Activated T-helper 2 cell treated with anti-CD3 and anti-CD28 coated beads, Interferon-gamma antibody, Interleukin-2, Interleukin-4, amounts not matched to agents 10 μg/mL and 5 μg/mL and 100 μg/mL, durations not matched to agents 14 hours and 24 hours and 36 hours (primary cell): ENCODE measurements at regions not wholly inside any gene's neighbourhood (a gene's known extent, or its start where the extent isn't known, plus 50 kb on each side); places are given as distances from the start of the nearest gene placed in this dataset.

Source experiments
- DNase-seq: peaks from one replicate; pipeline ENCODE4 v3.0.0; 2021; ENCODE audit warnings: low spot score
- H3K27ac Mint-ChIP-seq: one replicate; pipeline ENCODE4 v1.8.0; 2021; ENCODE audit warnings: mixed read lengths
- H3K27me3 Mint-ChIP-seq: one replicate; pipeline ENCODE4 v1.8.0; 2021; ENCODE audit warnings: low read depth, mixed read lengths
- H3K36me3 Mint-ChIP-seq: one replicate; pipeline ENCODE4 v1.8.0; 2021; ENCODE audit warnings: low read depth, mixed read lengths
- H3K4me1 Mint-ChIP-seq: one replicate; pipeline ENCODE4 v1.8.0; 2021; ENCODE audit warnings: low read depth, mixed read lengths
- H3K4me3 Mint-ChIP-seq: one replicate; pipeline ENCODE4 v1.8.0; 2021; ENCODE audit warnings: low read depth, mild to moderate bottlenecking, moderate library complexity, mixed read lengths
- H3K9me3 Mint-ChIP-seq: one replicate; pipeline ENCODE4 v1.8.0; 2021; ENCODE audit warnings: mixed read lengths
- intact Hi-C: fragments of 100-400 bp; cut with micrococcal nuclease; formaldehyde crosslinking; loops from one replicate; pipeline ENCODE4 v1.15.1; 2023

- Mint-ChIP-seq H3K27me3 (no peaks in the 10 kb centered on the region), H3K9me3 (peaks cover 4% of the 10 kb centered on the region), H3K36me3 (no peaks in the 10 kb centered on the region), H3K4me3 (no peak overlapping the region), H3K4me1 (no peaks in the 10 kb centered on the region), H3K27ac (no peak overlapping the region)
- no peak for DNase-seq
- intact Hi-C loops: no loop called here
Measured at GRCh38 chr12:125454291-125454690, 389.1 kb downstream of the AACS start.

- Mint-ChIP-seq H3K36me3 (no peaks in the 10 kb centered on the region), H3K4me1 (no peaks in the 10 kb centered on the region), H3K4me3 (no peak overlapping the region), H3K27ac (no peak overlapping the region), H3K9me3 (no peaks in the 10 kb centered on the region), H3K27me3 (no peaks in the 10 kb centered on the region)
- intact Hi-C loops: no loop called here
- no peak for DNase-seq
Measured at GRCh38 chr12:125454786-125455480, 389.7 kb downstream of the AACS start.

GRCh38 chr12:125455556-125455955, 390.3 kb downstream of the AACS start:
- no peak for DNase-seq
- Mint-ChIP-seq H3K36me3 (no peaks in the 10 kb centered on the region), H3K9me3 (no peaks in the 10 kb centered on the region), H3K27me3 (no peaks in the 10 kb centered on the region), H3K27ac (no peak overlapping the region), H3K4me3 (no peak overlapping the region), H3K4me1 (no peaks in the 10 kb centered on the region)
- intact Hi-C loops: no loop called here

- intact Hi-C loops: no loop called here
- Mint-ChIP-seq H3K9me3 (no peaks in the 10 kb centered on the region), H3K36me3 (no peaks in the 10 kb centered on the region), H3K27ac (no peak overlapping the region), H3K4me1 (no peaks in the 10 kb centered on the region), H3K27me3 (no peaks in the 10 kb centered on the region), H3K4me3 (no peak overlapping the region)
- DNase-seq: no peak
Measured at GRCh38 chr12:125458552-125459268, 393.5 kb downstream of the AACS start.

- Mint-ChIP-seq H3K9me3 (no peaks in the 10 kb centered on the region), H3K4me1 (no peaks in the 10 kb centered on the region), H3K27me3 (no peaks in the 10 kb centered on the region), H3K4me3 (no peak overlapping the region), H3K36me3 (no peaks in the 10 kb centered on the region), H3K27ac (no peak overlapping the region)
- intact Hi-C loops: no loop called here
- no peak for DNase-seq
Measured at GRCh38 chr12:125461831-125462230, 396.6 kb downstream of the AACS start.

- H3K36me3 Mint-ChIP-seq: no peaks in the 10 kb centered on the region
- H3K4me1 Mint-ChIP-seq: no peaks in the 10 kb centered on the region
- H3K4me3 Mint-ChIP-seq: no peak overlapping the region
- intact Hi-C loops: no loop called here
- H3K27me3 Mint-ChIP-seq: no peaks in the 10 kb centered on the region
- DNase-seq: no peak
- H3K27ac Mint-ChIP-seq: no peak overlapping the region
- no peaks in the 10 kb centered on the region for H3K9me3 Mint-ChIP-seq
Measured at GRCh38 chr12:125463386-125463785, 398.2 kb downstream of the AACS start.

- DNase-seq: no peak
- intact Hi-C loops: no loop called here
- no peaks in the 10 kb centered on the region for H3K9me3 Mint-ChIP-seq
- H3K27me3 Mint-ChIP-seq: no peaks in the 10 kb centered on the region
- no peak overlapping the region for H3K4me3 Mint-ChIP-seq
- H3K4me1 Mint-ChIP-seq: no peaks in the 10 kb centered on the region
- H3K36me3 Mint-ChIP-seq: no peaks in the 10 kb centered on the region
- H3K27ac Mint-ChIP-seq: no peak overlapping the region
Measured at GRCh38 chr12:125467363-125467762, 402.1 kb downstream of the AACS start.

GRCh38 chr12:125469683-125470082, 404.4 kb downstream of the AACS start:
- Mint-ChIP-seq H3K36me3 (no peaks in the 10 kb centered on the region), H3K4me3 (no peak overlapping the region), H3K9me3 (no peaks in the 10 kb centered on the region), H3K27me3 (no peaks in the 10 kb centered on the region), H3K4me1 (no peaks in the 10 kb centered on the region), H3K27ac (no peak overlapping the region)
- intact Hi-C loops: no loop called here
- DNase-seq: no peak

GRCh38 chr12:125470838-125471783, 405.9 kb downstream of the AACS start:
- H3K27me3 Mint-ChIP-seq: no peaks in the 10 kb centered on the region
- no peaks in the 10 kb centered on the region for H3K36me3 Mint-ChIP-seq
- H3K27ac Mint-ChIP-seq: no peak overlapping the region
- H3K9me3 Mint-ChIP-seq: no peaks in the 10 kb centered on the region
- H3K4me3 Mint-ChIP-seq: no peak overlapping the region
- intact Hi-C loops: no loop called here
- H3K4me1 Mint-ChIP-seq: no peaks in the 10 kb centered on the region
- no peak for DNase-seq

GRCh38 chr12:125473501-125473900, 408.3 kb downstream of the AACS start:
- Mint-ChIP-seq H3K9me3 (no peaks in the 10 kb centered on the region), H3K4me3 (no peak overlapping the region), H3K36me3 (no peaks in the 10 kb centered on the region), H3K27ac (no peak overlapping the region), H3K27me3 (no peaks in the 10 kb centered on the region), H3K4me1 (no peaks in the 10 kb centered on the region)
- DNase-seq: no peak
- intact Hi-C loops: no loop called here

- Mint-ChIP-seq H3K27ac (no peak overlapping the region), H3K36me3 (no peaks in the 10 kb centered on the region), H3K4me1 (no peaks in the 10 kb centered on the region), H3K27me3 (no peaks in the 10 kb centered on the region), H3K9me3 (no peaks in the 10 kb centered on the region), H3K4me3 (no peak overlapping the region)
- no peak for DNase-seq
- intact Hi-C loops: no loop called here
Measured at GRCh38 chr12:125487336-125487735, 422.1 kb downstream of the AACS start.

GRCh38 chr12:125491553-125491952, 426.3 kb downstream of the AACS start:
- Mint-ChIP-seq H3K4me3 (no peak overlapping the region), H3K36me3 (no peaks in the 10 kb centered on the region), H3K27me3 (no peaks in the 10 kb centered on the region), H3K27ac (no peak overlapping the region), H3K4me1 (no peaks in the 10 kb centered on the region), H3K9me3 (peaks cover 4% of the 10 kb centered on the region)
- DNase-seq: no peak
- intact Hi-C loops: no loop called here
